ENCODE measurements at regions not wholly inside any gene's neighbourhood (a gene's known extent, or its start where the extent isn't known, plus 50 kb on each side); places are given as distances from the start of the nearest gene placed in this dataset.

- TF ChIP-seq CTCF (conservative IDR thresholded peaks at IDR 0.05) (peak; percentile 41; the same call in 1 of the 2 replicates), EZH2 (IDR thresholded peaks at IDR 0.05; ENCODE audit: low read depth) (no peak)
These were observed 76.2 kb upstream of the C2CD4B start for GRCh38 chr15:62241135-62241770.
